Erythroblast (primary cell): ENCODE measurements at regions not wholly inside any gene's neighbourhood (a gene's known extent, or its start where the extent isn't known, plus 50 kb on each side); places are given as distances from the start of the nearest gene placed in this dataset.

ENCODE experiments used
- GATA1 ChIP-seq: IDR thresholded peaks from 2 replicates; pipeline ENCODE4 v1.6.1; 2011; ENCODE audit warnings: low read depth, mild to moderate bottlenecking, control low read depth, low read length, moderate library complexity
- POLR2A ChIP-seq: IDR thresholded peaks from 2 replicates; pipeline ENCODE4 v1.6.1; 2011; ENCODE audit warnings: mild to moderate bottlenecking, low read length

- TF ChIP-seq POLR2A (no peak), GATA1 (no peak)
These were observed 585.9 kb downstream of the PRR16 start for GRCh38 chr5:121049971-121050370.
